PFSK-1 (cell line): ENCODE measurements at regions not wholly inside any gene's neighbourhood (a gene's known extent, or its start where the extent isn't known, plus 50 kb on each side); places are given as distances from the start of the nearest gene placed in this dataset.

Experiments
- FOXP2 ChIP-seq: optimal IDR thresholded peaks from 2 replicates; pipeline ENCODE3; 2011; ENCODE audit warnings: borderline replicate concordance, control low read depth, inconsistent platforms; ENCODE audit not compliant: insufficient read depth; ENCODE audit errors: extremely low read length, extremely low read depth
- POLR2AphosphoS5 ChIP-seq: IDR thresholded peaks from 2 replicates; pipeline ENCODE4 v1.6.1; 2012; ENCODE audit warnings: low read depth, mild to moderate bottlenecking, control low read depth, low read length, moderate library complexity
- SIN3A ChIP-seq: IDR thresholded peaks from 2 replicates; pipeline ENCODE4 v1.6.1; 2012; ENCODE audit warnings: mild to moderate bottlenecking, low read length, moderate library complexity, borderline replicate concordance; ENCODE audit not compliant: insufficient read depth
- TAF1 ChIP-seq: IDR thresholded peaks from 2 replicates; pipeline ENCODE4 v1.6.1; 2012; ENCODE audit warnings: low read length, control low read depth, borderline replicate concordance; ENCODE audit not compliant: insufficient read depth
- TF ChIP-seq, protein P1 (sequence below), 2 experiments: IDR thresholded peaks; 2 replicates each; pipeline versions ENCODE4 v1.6.1 to v1.8.0; 2011 to 2012; ENCODE audit warnings: low read depth in 2 of 2, low read length in 2 of 2, control low read depth in 1 of 2, inconsistent platforms in 1 of 2, mild to moderate bottlenecking in 1 of 2, moderate library complexity in 1 of 2; ENCODE audit not compliant: insufficient read depth in 1 of 2

DNA sequence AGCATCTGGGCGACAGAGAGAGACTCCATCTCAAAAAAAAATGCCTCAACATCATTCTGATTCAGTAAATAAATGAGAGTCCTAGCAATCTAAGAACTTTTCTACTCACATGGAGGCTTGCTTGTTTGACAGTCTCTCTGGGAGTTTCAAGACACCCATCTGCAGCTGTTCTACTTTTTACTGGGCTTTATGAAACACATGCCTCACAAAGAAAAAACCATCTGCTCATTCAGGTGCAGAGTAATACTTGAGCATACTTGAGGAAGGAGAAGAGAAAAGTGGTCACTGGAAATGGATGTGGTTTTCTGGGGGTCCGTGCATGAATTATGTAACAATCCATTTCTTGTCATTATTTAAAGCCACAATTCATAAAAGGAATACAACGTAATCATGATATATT lies 87.1 kb upstream of the DDX53 start:
- TF ChIP-seq TAF1 (no peak), POLR2AphosphoS5 (no peak), SIN3A (no peak), FOXP2 (no peak)
- TF ChIP-seq, protein P1, sequence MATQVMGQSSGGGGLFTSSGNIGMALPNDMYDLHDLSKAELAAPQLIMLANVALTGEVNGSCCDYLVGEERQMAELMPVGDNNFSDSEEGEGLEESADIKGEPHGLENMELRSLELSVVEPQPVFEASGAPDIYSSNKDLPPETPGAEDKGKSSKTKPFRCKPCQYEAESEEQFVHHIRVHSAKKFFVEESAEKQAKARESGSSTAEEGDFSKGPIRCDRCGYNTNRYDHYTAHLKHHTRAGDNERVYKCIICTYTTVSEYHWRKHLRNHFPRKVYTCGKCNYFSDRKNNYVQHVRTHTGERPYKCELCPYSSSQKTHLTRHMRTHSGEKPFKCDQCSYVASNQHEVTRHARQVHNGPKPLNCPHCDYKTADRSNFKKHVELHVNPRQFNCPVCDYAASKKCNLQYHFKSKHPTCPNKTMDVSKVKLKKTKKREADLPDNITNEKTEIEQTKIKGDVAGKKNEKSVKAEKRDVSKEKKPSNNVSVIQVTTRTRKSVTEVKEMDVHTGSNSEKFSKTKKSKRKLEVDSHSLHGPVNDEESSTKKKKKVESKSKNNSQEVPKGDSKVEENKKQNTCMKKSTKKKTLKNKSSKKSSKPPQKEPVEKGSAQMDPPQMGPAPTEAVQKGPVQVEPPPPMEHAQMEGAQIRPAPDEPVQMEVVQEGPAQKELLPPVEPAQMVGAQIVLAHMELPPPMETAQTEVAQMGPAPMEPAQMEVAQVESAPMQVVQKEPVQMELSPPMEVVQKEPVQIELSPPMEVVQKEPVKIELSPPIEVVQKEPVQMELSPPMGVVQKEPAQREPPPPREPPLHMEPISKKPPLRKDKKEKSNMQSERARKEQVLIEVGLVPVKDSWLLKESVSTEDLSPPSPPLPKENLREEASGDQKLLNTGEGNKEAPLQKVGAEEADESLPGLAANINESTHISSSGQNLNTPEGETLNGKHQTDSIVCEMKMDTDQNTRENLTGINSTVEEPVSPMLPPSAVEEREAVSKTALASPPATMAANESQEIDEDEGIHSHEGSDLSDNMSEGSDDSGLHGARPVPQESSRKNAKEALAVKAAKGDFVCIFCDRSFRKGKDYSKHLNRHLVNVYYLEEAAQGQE (IDR thresholded peaks at IDR 0.05; ENCODE audit: insufficient read depth in 1 of 2, low read depth in 2 of 2, low read length in 2 of 2): no peak

GRCh38 chrX:22922961-22923360 lies 76.8 kb upstream of the DDX53 start:
- no peak for TF ChIP-seq TAF1
- TF ChIP-seq POLR2AphosphoS5: no peak
- no peak for TF ChIP-seq FOXP2
- TF ChIP-seq, protein P1 (IDR thresholded peaks at IDR 0.05; ENCODE audit: insufficient read depth in 1 of 2, low read depth in 2 of 2, low read length in 2 of 2): no peak
- no peak for TF ChIP-seq SIN3A

DNA sequence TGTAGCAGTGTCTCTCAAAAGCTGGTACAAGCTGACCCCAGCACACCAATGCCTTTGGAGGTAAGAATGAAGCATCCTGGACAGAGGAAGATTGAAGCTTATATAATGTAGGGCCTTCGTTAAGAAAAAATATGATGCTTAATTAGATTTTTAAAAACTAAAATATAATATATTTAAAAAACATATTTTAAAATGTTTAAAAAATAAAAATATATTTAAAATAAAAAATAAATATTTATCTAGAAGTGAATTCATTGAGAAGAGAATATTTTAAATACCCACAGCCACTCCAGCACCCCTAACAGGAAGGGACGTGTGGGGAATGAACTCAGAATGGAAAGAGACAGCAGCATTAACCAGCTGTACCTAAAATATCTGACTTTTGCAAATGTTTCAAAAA lies 65.1 kb upstream of the DDX53 start:
- no peak for TF ChIP-seq POLR2AphosphoS5
- no peak for TF ChIP-seq TAF1
- no peak for TF ChIP-seq SIN3A
- no peak for TF ChIP-seq FOXP2
- TF ChIP-seq, protein P1 (IDR thresholded peaks at IDR 0.05; ENCODE audit: insufficient read depth in 1 of 2, low read depth in 2 of 2, low read length in 2 of 2): no peak

DNA sequence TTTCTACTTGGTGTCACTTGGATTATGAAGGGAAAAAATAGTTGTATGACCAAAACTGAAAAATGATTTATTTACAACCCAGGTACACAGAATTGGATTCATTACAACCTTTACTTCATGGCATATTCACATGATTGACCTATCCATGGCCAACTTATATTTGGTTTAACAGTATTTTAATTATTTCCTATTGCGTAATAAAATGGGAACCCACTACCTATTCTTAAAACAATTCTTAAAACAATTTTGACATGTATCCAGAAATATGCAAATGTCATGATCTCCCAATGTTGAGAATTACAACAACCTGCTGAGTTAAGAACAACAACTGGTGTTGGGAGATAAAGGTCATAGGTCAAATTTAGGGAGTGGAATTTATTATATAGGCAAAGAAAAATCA lies 54.8 kb upstream of the DDX53 start:
- TF ChIP-seq FOXP2 (no peak), TAF1 (no peak), SIN3A (no peak), POLR2AphosphoS5 (no peak)
- TF ChIP-seq, protein P1 (IDR thresholded peaks at IDR 0.05; ENCODE audit: insufficient read depth in 1 of 2, low read depth in 2 of 2, low read length in 2 of 2): no peak
